A673 (cell line): ENCODE measurements at regions not wholly inside any gene's neighbourhood (a gene's known extent, or its start where the extent isn't known, plus 50 kb on each side); places are given as distances from the start of the nearest gene placed in this dataset.

Experiments used
- BruUV-seq: library from RNA; stranded (reverse); fragments of 400-500 nt; replicated peaks from 2 replicates; lab custom pipeline; 2021; lab: Mats Ljungman, UMichigan
- CTCF ChIA-PET: fragments of 300-600 bp; sonication (Branson Sonifier 250); formaldehyde crosslinking; loops from one replicate; lab custom pipeline; 2022; ENCODE audit warnings: antibody characterized with exemption; lab: Charles Lee
- POLR2A ChIA-PET: fragments of 300-600 bp; sonication (Branson Sonifier 250); formaldehyde crosslinking; loops from one replicate; lab custom pipeline; 2022; ENCODE audit warnings: antibody characterized with exemption; ENCODE audit not compliant: low non-redundant PET; lab: Charles Lee
- DNase-seq: peaks from one replicate; pipeline ENCODE4 v3.0.0-alpha.2; 2015; ENCODE audit warnings: low spot score
- H3K27ac ChIP-seq: fragments of 200-600 bp; sonication (generic); 2 replicates; pipeline ENCODE4 v1.5.1; 2016; ENCODE audit warnings: mixed run types, low read depth, mild to moderate bottlenecking, mixed read lengths, antibody characterized with exemption, low read length; ENCODE audit not compliant: poor library complexity, severe bottlenecking
- H3K27me3 ChIP-seq: fragments of 200-600 bp; sonication (generic); replicated peaks from 2 replicates; pipeline ENCODE4 v1.6.1; 2017; ENCODE audit warnings: mixed run types, low read depth, mild to moderate bottlenecking, mixed read lengths, antibody characterized with exemption, low read length; ENCODE audit not compliant: insufficient read depth, poor library complexity
- H3K36me3 ChIP-seq: fragments of 200-600 bp; sonication (generic); 2 replicates; pipeline ENCODE4 v1.6.1; 2016; ENCODE audit warnings: mixed run types, mild to moderate bottlenecking, mixed read lengths, antibody characterized with exemption, low read length; ENCODE audit not compliant: insufficient read depth, poor library complexity, severe bottlenecking
- H3K4me1 ChIP-seq: fragments of 200-600 bp; sonication (generic); 2 replicates; pipeline ENCODE4 v1.6.1; 2017; ENCODE audit warnings: mixed run types, mild to moderate bottlenecking, mixed read lengths, antibody characterized with exemption, low read length; ENCODE audit not compliant: insufficient read depth, poor library complexity, severe bottlenecking
- H3K4me3 ChIP-seq: fragments of 200-600 bp; sonication (generic); 2 replicates; pipeline ENCODE4 v1.5.1; 2016; ENCODE audit warnings: low read depth, mixed run types, mild to moderate bottlenecking, mixed read lengths, low read length; ENCODE audit not compliant: poor library complexity, severe bottlenecking
- H3K9me3 ChIP-seq: fragments of 200-600 bp; sonication (generic); 2 replicates; pipeline ENCODE4 v1.6.1; 2016; ENCODE audit warnings: mixed run types, low read depth, mild to moderate bottlenecking, mixed read lengths, antibody characterized with exemption, low read length; ENCODE audit not compliant: poor library complexity, severe bottlenecking
- EZH2 ChIP-seq: fragments of 200-600 bp; sonication (generic); IDR thresholded peaks from 2 replicates; pipeline ENCODE4 v1.6.1; 2017; ENCODE audit warnings: borderline replicate concordance, low read depth, mild to moderate bottlenecking, mixed read lengths, antibody characterized with exemption, low read length; ENCODE audit not compliant: poor library complexity, severe bottlenecking
- intact Hi-C: fragments of 100-400 bp; cut with micrococcal nuclease; formaldehyde crosslinking; loops from one replicate; pipeline ENCODE4 v1.10.0; 2022; ENCODE audit not compliant: unreplicated experiment
- TF ChIP-seq, protein P1 (sequence below): fragments of 300-800, 200-600 bp; sonication (generic); conservative IDR thresholded peaks from 2 replicates; pipeline ENCODE4 v1.5.1; 2017; ENCODE audit warnings: low read depth, mild to moderate bottlenecking, antibody characterized with exemption, low read length, moderate library complexity, mixed read lengths

DNA sequence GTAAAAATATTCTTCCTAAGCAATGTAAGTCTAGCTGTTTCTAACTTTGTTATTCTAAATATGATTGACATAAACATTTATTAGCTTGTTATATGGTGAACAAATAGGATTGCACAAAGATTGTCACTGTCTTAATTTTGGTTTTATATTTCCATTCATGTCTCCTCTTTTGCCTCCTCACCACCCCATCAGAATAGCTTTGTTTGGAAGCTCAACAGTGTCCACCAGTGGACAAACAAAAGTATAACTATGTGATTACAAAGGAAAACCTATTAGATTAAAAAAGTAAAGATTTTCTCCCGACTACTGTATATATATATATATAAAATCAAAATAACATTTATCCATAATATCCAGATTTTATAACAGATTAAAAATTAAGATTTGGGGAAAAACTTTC lies 468.2 kb downstream of the ZIC3 start:
- Histone ChIP-seq H3K27me3 (no peaks in the 10 kb centered on the region), H3K27ac (no peak overlapping the region), H3K36me3 (no peaks in the 10 kb centered on the region), H3K4me1 (no peaks in the 10 kb centered on the region), H3K4me3 (no peak overlapping the region), H3K9me3 (no peaks in the 10 kb centered on the region)
- peak; percentile 17 for DNase-seq
- no TSS peak for BruUV-seq
- intact Hi-C loops, result no loop called here
- ChIA-PET CTCF (interaction anchor here (0.7 to 1.1 kb wide), 2 partner anchors 146 to 1151 kb away, joined by 3 to 4 read pairs; no protein-coding TSS in a partner anchor), POLR2A (interaction anchor here (0.6 kb wide), 1 partner anchor 17 kb away, joined by 3 read pairs; no protein-coding TSS in a partner anchor)
- TF ChIP-seq, protein P1, sequence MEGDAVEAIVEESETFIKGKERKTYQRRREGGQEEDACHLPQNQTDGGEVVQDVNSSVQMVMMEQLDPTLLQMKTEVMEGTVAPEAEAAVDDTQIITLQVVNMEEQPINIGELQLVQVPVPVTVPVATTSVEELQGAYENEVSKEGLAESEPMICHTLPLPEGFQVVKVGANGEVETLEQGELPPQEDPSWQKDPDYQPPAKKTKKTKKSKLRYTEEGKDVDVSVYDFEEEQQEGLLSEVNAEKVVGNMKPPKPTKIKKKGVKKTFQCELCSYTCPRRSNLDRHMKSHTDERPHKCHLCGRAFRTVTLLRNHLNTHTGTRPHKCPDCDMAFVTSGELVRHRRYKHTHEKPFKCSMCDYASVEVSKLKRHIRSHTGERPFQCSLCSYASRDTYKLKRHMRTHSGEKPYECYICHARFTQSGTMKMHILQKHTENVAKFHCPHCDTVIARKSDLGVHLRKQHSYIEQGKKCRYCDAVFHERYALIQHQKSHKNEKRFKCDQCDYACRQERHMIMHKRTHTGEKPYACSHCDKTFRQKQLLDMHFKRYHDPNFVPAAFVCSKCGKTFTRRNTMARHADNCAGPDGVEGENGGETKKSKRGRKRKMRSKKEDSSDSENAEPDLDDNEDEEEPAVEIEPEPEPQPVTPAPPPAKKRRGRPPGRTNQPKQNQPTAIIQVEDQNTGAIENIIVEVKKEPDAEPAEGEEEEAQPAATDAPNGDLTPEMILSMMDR, result peak; percentile 41; the same call in 1 of the 2 replicates
- no peak for TF ChIP-seq EZH2

DNA sequence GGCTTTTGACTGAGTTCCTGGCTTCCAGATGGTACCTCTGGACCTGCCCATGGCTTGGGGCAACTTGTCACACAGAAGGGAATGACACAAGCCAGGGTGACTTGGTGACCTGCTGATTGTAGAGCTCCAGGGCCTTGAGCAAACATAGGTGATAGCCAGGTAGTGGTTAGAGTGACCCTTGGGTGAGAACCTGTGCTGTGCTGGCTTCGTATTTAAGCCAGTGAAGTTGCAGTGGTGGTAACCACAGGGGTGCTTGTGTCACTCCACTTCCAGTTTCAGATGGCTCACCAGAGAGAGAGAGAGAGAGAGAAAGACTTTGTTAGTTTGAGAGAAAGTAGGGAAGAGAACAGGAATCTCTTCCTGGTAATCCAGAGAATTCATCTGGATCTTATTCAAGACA lies 471.6 kb downstream of the ZIC3 start:
- no peak overlapping the region for H3K27ac ChIP-seq
- DNase-seq, result no peak
- BruUV-seq, result no TSS peak
- POLR2A ChIA-PET, result no interaction called here
- no peak overlapping the region for H3K4me3 ChIP-seq
- TF ChIP-seq EZH2, result no peak
- TF ChIP-seq, protein P1, result no peak
- H3K4me1 ChIP-seq, result no peaks in the 10 kb centered on the region
- no peaks in the 10 kb centered on the region for H3K36me3 ChIP-seq
- H3K9me3 ChIP-seq, result no peaks in the 10 kb centered on the region
- H3K27me3 ChIP-seq, result no peaks in the 10 kb centered on the region
- intact Hi-C loops, result no loop called here
- CTCF ChIA-PET, result no interaction called here

GRCh38 chrX:138057883-138058282 lies 492.0 kb downstream of the ZIC3 start:
- H3K27me3 ChIP-seq, result no peaks in the 10 kb centered on the region

More at GRCh38 chrX:138057883-138058282, 492.0 kb downstream of the ZIC3 start:
- CTCF ChIA-PET, result no interaction called here
- Histone ChIP-seq H3K4me3 (no peak overlapping the region), H3K4me1 (no peaks in the 10 kb centered on the region), H3K9me3 (no peaks in the 10 kb centered on the region), H3K36me3 (no peaks in the 10 kb centered on the region), H3K27ac (no peak overlapping the region)
- no peak for DNase-seq
- intact Hi-C loops, result no loop called here
- no peak for TF ChIP-seq EZH2
- TF ChIP-seq, protein P1, result no peak
- POLR2A ChIA-PET, result no interaction called here
- BruUV-seq, result no TSS peak
